ENCODE measurements at regions not wholly inside any gene's neighbourhood (a gene's known extent, or its start where the extent isn't known, plus 50 kb on each side); places are given as distances from the start of the nearest gene placed in this dataset.

DNA sequence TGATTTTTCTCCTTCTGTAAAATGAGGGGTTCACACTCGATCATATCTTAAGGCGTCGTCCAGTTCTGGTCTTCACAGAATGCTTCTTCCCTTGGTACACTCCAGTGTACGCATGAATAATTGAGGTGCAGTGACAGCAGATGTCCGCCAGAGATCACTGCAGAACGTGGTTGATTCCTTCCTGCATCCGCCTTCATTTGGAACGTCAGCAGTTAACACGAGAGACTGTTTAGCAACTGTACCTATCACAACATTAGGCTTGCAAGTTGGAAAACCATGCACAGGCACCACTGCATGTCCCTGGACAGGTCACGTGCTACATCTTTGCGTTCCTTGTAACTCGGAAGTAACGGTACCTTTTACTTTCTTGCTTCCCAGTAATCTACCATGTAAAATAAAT lies 66.0 kb upstream of the GEMIN8 start:
- no peak for TF ChIP-seq POLR2AphosphoS5 (IDR thresholded peaks at IDR 0.05; ENCODE audit: borderline replicate concordance, low read depth, low read length)
- TF ChIP-seq EZH2 (IDR thresholded peaks at IDR 0.05), result no peak
